Mucosa of stomach (tissue), 1 donor: ENCODE measurements at regions not wholly inside any gene's neighbourhood (a gene's known extent, or its start where the extent isn't known, plus 50 kb on each side); places are given as distances from the start of the nearest gene placed in this dataset.

Source experiments
- H3K27me3 ChIP-seq: one replicate; pipeline ENCODE4 v1.7.0; 2013; ENCODE audit warnings: mild to moderate bottlenecking, low read length; ENCODE audit not compliant: control insufficient read depth, insufficient read depth
- H3K36me3 ChIP-seq: one replicate; pipeline ENCODE4 v1.7.0; 2013; ENCODE audit warnings: low read length; ENCODE audit not compliant: control insufficient read depth, insufficient read depth
- H3K4me1 ChIP-seq: one replicate; pipeline ENCODE4 v1.7.0; 2013; ENCODE audit warnings: mild to moderate bottlenecking, low read length; ENCODE audit not compliant: control insufficient read depth, insufficient read depth
- H3K4me3 ChIP-seq: one replicate; pipeline ENCODE4 v1.7.0; 2013; ENCODE audit warnings: low read length
- H3K9ac ChIP-seq: one replicate; pipeline ENCODE4 v1.7.0; 2013; ENCODE audit warnings: mild to moderate bottlenecking, low read length, moderate library complexity
- H3K9me3 ChIP-seq: one replicate; pipeline ENCODE4 v1.7.0; 2013; ENCODE audit warnings: mild to moderate bottlenecking, low read length, moderate library complexity; ENCODE audit not compliant: control insufficient read depth
- donor health status: Pancreatic carcinoma.

GRCh38 chr1:228969953-228970800 is 234.9 kb downstream of the RHOU start:
- no peak overlapping the region for H3K4me3 ChIP-seq
- H3K27me3 ChIP-seq: no peaks in the 10 kb centered on the region
- no peak overlapping the region for H3K9ac ChIP-seq
- no peaks in the 10 kb centered on the region for H3K4me1 ChIP-seq
- H3K9me3 ChIP-seq: no peaks in the 10 kb centered on the region
- H3K36me3 ChIP-seq: no peaks in the 10 kb centered on the region

GRCh38 chr1:228972576-228972975 is 237.3 kb downstream of the RHOU start:
- Histone ChIP-seq H3K36me3 (no peaks in the 10 kb centered on the region), H3K4me3 (no peak overlapping the region), H3K9me3 (no peaks in the 10 kb centered on the region), H3K4me1 (no peaks in the 10 kb centered on the region), H3K9ac (no peak overlapping the region), H3K27me3 (no peaks in the 10 kb centered on the region)

GRCh38 chr1:228974273-228974672 is 239.0 kb downstream of the RHOU start:
- Histone ChIP-seq H3K9ac (no peak overlapping the region), H3K36me3 (no peaks in the 10 kb centered on the region), H3K4me3 (no peak overlapping the region), H3K4me1 (peaks cover 3% of the 10 kb centered on the region), H3K27me3 (no peaks in the 10 kb centered on the region), H3K9me3 (no peaks in the 10 kb centered on the region)

GRCh38 chr1:228975238-228975907 is 240.1 kb downstream of the RHOU start:
- Histone ChIP-seq H3K9ac (no peak overlapping the region), H3K4me3 (no peak overlapping the region), H3K36me3 (no peaks in the 10 kb centered on the region), H3K4me1 (peaks cover 4% of the 10 kb centered on the region), H3K27me3 (no peaks in the 10 kb centered on the region), H3K9me3 (no peaks in the 10 kb centered on the region)

- no peak overlapping the region for H3K4me3 ChIP-seq
- H3K9ac ChIP-seq: no peak overlapping the region
- no peaks in the 10 kb centered on the region for H3K27me3 ChIP-seq
- H3K4me1 ChIP-seq: peaks cover 4% of the 10 kb centered on the region
- no peaks in the 10 kb centered on the region for H3K9me3 ChIP-seq
- no peaks in the 10 kb centered on the region for H3K36me3 ChIP-seq
These were observed 241.0 kb downstream of the RHOU start for GRCh38 chr1:228976316-228976715.

GRCh38 chr1:228977307-228977706 is 242.0 kb downstream of the RHOU start:
- no peaks in the 10 kb centered on the region for H3K9me3 ChIP-seq
- no peak overlapping the region for H3K9ac ChIP-seq
- H3K4me3 ChIP-seq: no peak overlapping the region
- H3K36me3 ChIP-seq: no peaks in the 10 kb centered on the region
- peaks cover 4% of the 10 kb centered on the region for H3K4me1 ChIP-seq
- no peaks in the 10 kb centered on the region for H3K27me3 ChIP-seq

- Histone ChIP-seq H3K4me3 (no peak overlapping the region), H3K36me3 (no peaks in the 10 kb centered on the region), H3K4me1 (peaks cover 4% of the 10 kb centered on the region)
These were observed 242.5 kb downstream of the RHOU start for GRCh38 chr1:228977741-228978140.

GRCh38 chr1:228978484-228979324 is 243.4 kb downstream of the RHOU start:
- Histone ChIP-seq H3K9ac (no peak overlapping the region), H3K4me1 (peaks cover 4% of the 10 kb centered on the region), H3K9me3 (no peaks in the 10 kb centered on the region), H3K4me3 (no peak overlapping the region), H3K27me3 (no peaks in the 10 kb centered on the region), H3K36me3 (no peaks in the 10 kb centered on the region)

More at GRCh38 chr1:228977741-228978140, 242.5 kb downstream of the RHOU start:
- Histone ChIP-seq H3K9ac (no peak overlapping the region), H3K9me3 (no peaks in the 10 kb centered on the region), H3K27me3 (no peaks in the 10 kb centered on the region)

GRCh38 chr1:228979325-228979699 is 244.0 kb downstream of the RHOU start:
- no peaks in the 10 kb centered on the region for H3K9me3 ChIP-seq
- no peaks in the 10 kb centered on the region for H3K36me3 ChIP-seq
- H3K4me1 ChIP-seq: peaks cover 4% of the 10 kb centered on the region
- no peak overlapping the region for H3K4me3 ChIP-seq
- H3K27me3 ChIP-seq: no peaks in the 10 kb centered on the region
- no peak overlapping the region for H3K9ac ChIP-seq

GRCh38 chr1:228979774-228980173 is 244.5 kb downstream of the RHOU start:
- no peaks in the 10 kb centered on the region for H3K9me3 ChIP-seq
- H3K27me3 ChIP-seq: no peaks in the 10 kb centered on the region
- no peak overlapping the region for H3K9ac ChIP-seq
- H3K36me3 ChIP-seq: no peaks in the 10 kb centered on the region
- H3K4me3 ChIP-seq: no peak overlapping the region
- peaks cover 4% of the 10 kb centered on the region for H3K4me1 ChIP-seq

- Histone ChIP-seq H3K4me3 (no peak overlapping the region), H3K4me1 (peaks cover 4% of the 10 kb centered on the region), H3K9ac (no peak overlapping the region), H3K36me3 (no peaks in the 10 kb centered on the region), H3K9me3 (no peaks in the 10 kb centered on the region), H3K27me3 (no peaks in the 10 kb centered on the region)
These were observed 245.1 kb downstream of the RHOU start for GRCh38 chr1:228980232-228980937.
